Common myeloid progenitor, CD34-positive (primary cell): ENCODE measurements at regions not wholly inside any gene's neighbourhood (a gene's known extent, or its start where the extent isn't known, plus 50 kb on each side); places are given as distances from the start of the nearest gene placed in this dataset.

Experiments
- CTCF ChIA-PET: fragments of 350-600 bp; sonication (Branson Sonifier 250); formaldehyde crosslinking; loops from one replicate; lab custom pipeline; 2021; ENCODE audit warnings: antibody characterized with exemption; lab: Charles Lee
- POLR2A ChIA-PET: fragments of 350-600 bp; sonication (Branson Sonifier 250); formaldehyde crosslinking; loops from one replicate; lab custom pipeline; 2021; ENCODE audit warnings: antibody characterized with exemption; lab: Charles Lee
- DNase-seq, 3 donors: peaks; one replicate each; pipeline versions ENCODE4 v3.0.0 to v3.0.0-alpha.2; 2013
- H3K27ac ChIP-seq, 2 experiments: 1 replicate in 1 of 2; 2 replicates in 1 of 2; pipeline ENCODE4 v1.7.0; 2013; ENCODE audit warnings: inconsistent platforms in 2 of 2, low read length in 2 of 2, mild to moderate bottlenecking in 2 of 2, low read depth in 1 of 2, moderate library complexity in 1 of 2; ENCODE audit not compliant: severe bottlenecking in 2 of 2, insufficient read depth in 1 of 2, poor library complexity in 1 of 2
- H3K27me3 ChIP-seq, 5 experiments: replicated peaks in 2 of 5; 1 replicate in 3 of 5; 2 replicates in 2 of 5; pipeline versions ENCODE4 v1.6.1 to v1.7.0; 2013; ENCODE audit warnings: low read length in 4 of 5, mild to moderate bottlenecking in 2 of 5, moderate library complexity in 2 of 5, inconsistent platforms in 1 of 5; ENCODE audit not compliant: insufficient read depth in 5 of 5, control insufficient read depth in 4 of 5
- H3K36me3 ChIP-seq, 4 experiments: 1 replicate in 2 of 4; 2 replicates in 2 of 4; pipeline versions ENCODE4 v1.6.1 to v1.7.0; 2013; ENCODE audit warnings: low read length in 3 of 4, control low read depth in 1 of 4, mild to moderate bottlenecking in 1 of 4; ENCODE audit not compliant: control insufficient read depth in 4 of 4, insufficient read depth in 4 of 4
- H3K4me1 ChIP-seq, 4 experiments: 1 replicate in 3 of 4; 2 replicates in 1 of 4; pipeline versions ENCODE4 v1.6.1 to v1.7.1; 2013; ENCODE audit warnings: low read length in 3 of 4, mild to moderate bottlenecking in 3 of 4, control low read depth in 1 of 4, inconsistent platforms in 1 of 4, moderate library complexity in 1 of 4; ENCODE audit not compliant: control insufficient read depth in 4 of 4, insufficient read depth in 4 of 4; ENCODE audit errors: control extremely low read depth in 1 of 4
- H3K4me3 ChIP-seq, 7 experiments: 1 replicate in 4 of 7; 2 replicates in 3 of 7; pipeline versions ENCODE4 v1.5.1 to v1.7.0; 2013; ENCODE audit warnings: mild to moderate bottlenecking in 7 of 7, low read length in 6 of 7, moderate library complexity in 6 of 7, inconsistent platforms in 2 of 7, low read depth in 2 of 7, control low read depth in 1 of 7; ENCODE audit not compliant: insufficient read depth in 4 of 7, control insufficient read depth in 1 of 7; ENCODE audit errors: extremely low read depth in 1 of 7
- H3K9me3 ChIP-seq, 5 experiments: 1 replicate in 4 of 5; 2 replicates in 1 of 5; pipeline versions ENCODE4 v1.6.1 to v1.7.1; 2013; ENCODE audit warnings: low read length in 4 of 5, mild to moderate bottlenecking in 2 of 5, inconsistent platforms in 1 of 5, low read depth in 1 of 5, moderate library complexity in 1 of 5; ENCODE audit not compliant: control insufficient read depth in 4 of 5, insufficient read depth in 2 of 5; ENCODE audit errors: control extremely low read depth in 1 of 5
- WGBS: methylation state at CpG from one replicate; pipeline ENCODE4 v1.1.5; 2013; ENCODE audit not compliant: insufficient coverage; 5-methylcytosine and 5-hydroxymethylcytosine counted together

DNA sequence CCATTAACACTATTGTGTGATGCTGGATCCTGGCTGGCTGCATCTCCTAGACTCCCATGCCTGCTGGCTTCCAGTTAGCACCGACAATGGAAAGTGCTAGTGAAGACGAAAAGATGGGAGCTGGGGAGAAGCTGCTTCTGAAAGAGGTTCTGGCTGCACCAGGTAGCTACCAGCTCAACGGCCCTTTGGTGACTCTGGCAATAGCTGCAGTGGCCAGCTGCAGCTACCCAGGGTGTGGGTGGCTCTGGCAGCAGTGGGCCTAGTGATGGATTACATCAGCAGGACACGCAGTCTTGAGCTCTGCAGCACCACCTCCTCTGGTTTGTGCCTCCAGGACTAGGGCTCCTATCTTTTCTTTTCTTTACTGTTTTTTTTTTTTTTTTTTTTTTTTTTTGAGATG, 662.6 kb downstream of the MATN1 start:
- POLR2A ChIA-PET = no interaction called here

DNA sequence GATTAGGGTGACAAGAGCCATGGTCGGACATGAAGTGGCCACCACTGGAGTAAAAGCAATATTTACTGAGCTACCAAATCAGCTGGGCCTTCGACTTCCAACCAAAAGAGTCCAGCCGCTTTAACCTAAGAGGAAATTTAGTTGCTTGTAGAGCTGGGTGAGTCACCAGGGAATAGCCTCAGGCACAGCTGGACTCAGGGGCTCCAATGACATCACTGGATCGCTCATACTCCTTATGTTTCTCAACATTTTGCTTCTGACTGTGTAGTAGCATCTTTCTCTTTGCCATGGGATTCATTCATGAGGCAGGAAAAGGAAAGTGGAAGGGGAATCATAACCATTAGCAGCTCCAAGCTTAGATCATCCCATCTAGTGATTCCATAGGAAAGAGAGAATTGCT, 664.4 kb downstream of the MATN1 start:
- Histone ChIP-seq H3K36me3 (no peaks in the 10 kb centered on the region), H3K4me3 (no peak overlapping the region), H3K9me3 (no peaks in the 10 kb centered on the region), H3K4me1 (no peaks in the 10 kb centered on the region), H3K27ac (no peak overlapping the region), H3K27me3 (peaks cover 0 to 30% (median 9%) of the 10 kb centered on the region in 5 experiments)
- no peak for DNase-seq
- CTCF ChIA-PET = no interaction called here
- POLR2A ChIA-PET = no interaction called here
- 100% methylated on average over 3 of the region's 4 CpGs for WGBS

More for the DNA sequence above, 662.6 kb downstream of the MATN1 start:
- no peaks in the 10 kb centered on the region for H3K4me1 ChIP-seq
- no peak for DNase-seq
- peaks cover 0 to 17% (median 3%) of the 10 kb centered on the region in 5 experiments for H3K27me3 ChIP-seq
- H3K9me3 ChIP-seq = no peaks in the 10 kb centered on the region
- CTCF ChIA-PET = no interaction called here
- 100% methylated on average over 2 of the region's 4 CpGs for WGBS
- H3K4me3 ChIP-seq = no peak overlapping the region
- H3K27ac ChIP-seq = no peak overlapping the region
- H3K36me3 ChIP-seq = no peaks in the 10 kb centered on the region

DNA sequence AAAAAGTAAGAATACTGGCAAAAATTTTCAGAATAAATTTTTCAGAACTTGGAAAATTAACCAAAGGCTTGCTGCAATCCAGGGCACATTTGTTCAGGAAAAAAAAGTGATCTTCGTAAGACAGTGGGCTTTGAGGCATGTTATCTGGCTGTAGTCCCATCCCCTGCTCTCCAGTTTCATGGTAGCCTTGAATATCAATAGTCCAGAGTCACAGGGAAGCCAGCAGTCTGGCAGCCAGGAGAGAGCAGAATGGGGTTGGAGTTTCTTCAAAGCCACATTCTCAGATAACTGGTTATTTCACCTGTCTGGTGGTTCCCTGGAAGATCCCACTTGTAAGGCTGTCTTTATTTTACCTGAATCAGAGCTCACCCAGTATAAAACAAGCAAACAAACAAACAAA, 669.3 kb downstream of the MATN1 start:
- 88% methylated on average over 1 of the region's 1 CpG for WGBS

DNA sequence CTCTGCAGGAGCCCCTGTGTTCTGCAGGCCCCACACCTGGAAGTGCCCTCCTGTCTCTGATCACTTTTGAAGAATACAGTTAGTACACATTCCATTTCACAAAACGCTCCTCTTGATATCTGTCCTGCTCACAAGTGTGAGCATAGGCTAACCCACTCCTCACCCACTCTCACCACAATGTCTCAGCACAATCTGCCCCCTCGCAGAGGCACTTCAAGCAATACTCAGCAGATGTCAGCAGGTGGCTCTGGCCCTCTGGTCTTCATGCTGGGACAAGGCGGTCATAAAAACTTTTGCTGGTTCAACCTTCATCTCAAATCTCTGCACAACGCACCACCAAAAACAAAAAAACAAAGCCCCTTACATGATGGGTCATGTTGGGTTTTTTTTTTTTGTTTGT, 671.2 kb downstream of the MATN1 start:
- 80% methylated on average over 1 of the region's 4 CpGs for WGBS
- H3K27ac ChIP-seq = no peak overlapping the region
- POLR2A ChIA-PET = no interaction called here
- no peaks in the 10 kb centered on the region for H3K4me1 ChIP-seq
- no peaks in the 10 kb centered on the region for H3K36me3 ChIP-seq
- H3K4me3 ChIP-seq = no peak overlapping the region
- H3K27me3 ChIP-seq = peaks cover 0 to 41% (median 18%) of the 10 kb centered on the region in 5 experiments
- CTCF ChIA-PET = no interaction called here
- no peaks in the 10 kb centered on the region for H3K9me3 ChIP-seq
- DNase-seq = peak; percentile 1 to 18 (median 11)

More for the DNA sequence above, 669.3 kb downstream of the MATN1 start:
- Histone ChIP-seq H3K27ac (no peak overlapping the region), H3K27me3 (peaks cover 0 to 47% (median 18%) of the 10 kb centered on the region in 5 experiments), H3K9me3 (no peaks in the 10 kb centered on the region), H3K4me1 (no peaks in the 10 kb centered on the region), H3K36me3 (no peaks in the 10 kb centered on the region), H3K4me3 (no peak overlapping the region)
- ChIA-PET CTCF (no interaction called here), POLR2A (no interaction called here)
- DNase-seq = no peak

DNA sequence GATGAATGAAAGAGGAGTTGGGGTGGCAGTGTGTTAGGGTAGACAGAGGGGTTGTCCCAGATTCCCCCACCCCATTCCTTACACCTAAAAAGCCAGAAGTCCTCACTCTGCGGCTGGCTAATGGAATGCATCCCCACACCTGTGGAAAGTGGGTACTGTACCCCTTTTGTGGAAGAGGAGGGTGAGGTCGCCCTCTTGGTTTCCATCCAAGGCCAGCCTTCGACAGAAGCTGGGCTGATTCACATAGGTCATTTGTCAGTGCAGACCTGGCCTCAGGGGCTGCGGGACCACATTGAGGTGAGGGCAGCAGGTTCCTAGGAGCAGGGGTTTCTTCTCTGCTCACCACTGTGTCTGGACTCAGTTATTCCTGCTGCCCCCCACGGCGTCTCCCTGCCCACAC, 671.6 kb downstream of the MATN1 start:
- Histone ChIP-seq H3K36me3 (no peaks in the 10 kb centered on the region), H3K4me3 (no peak overlapping the region), H3K9me3 (no peaks in the 10 kb centered on the region), H3K27ac (no peak overlapping the region), H3K4me1 (no peaks in the 10 kb centered on the region), H3K27me3 (peaks cover 0 to 37% (median 18%) of the 10 kb centered on the region in 5 experiments)
- no peak for DNase-seq
- WGBS = 93% methylated on average over 6 of the region's 6 CpGs
- ChIA-PET POLR2A (no interaction called here), CTCF (no interaction called here)

DNA sequence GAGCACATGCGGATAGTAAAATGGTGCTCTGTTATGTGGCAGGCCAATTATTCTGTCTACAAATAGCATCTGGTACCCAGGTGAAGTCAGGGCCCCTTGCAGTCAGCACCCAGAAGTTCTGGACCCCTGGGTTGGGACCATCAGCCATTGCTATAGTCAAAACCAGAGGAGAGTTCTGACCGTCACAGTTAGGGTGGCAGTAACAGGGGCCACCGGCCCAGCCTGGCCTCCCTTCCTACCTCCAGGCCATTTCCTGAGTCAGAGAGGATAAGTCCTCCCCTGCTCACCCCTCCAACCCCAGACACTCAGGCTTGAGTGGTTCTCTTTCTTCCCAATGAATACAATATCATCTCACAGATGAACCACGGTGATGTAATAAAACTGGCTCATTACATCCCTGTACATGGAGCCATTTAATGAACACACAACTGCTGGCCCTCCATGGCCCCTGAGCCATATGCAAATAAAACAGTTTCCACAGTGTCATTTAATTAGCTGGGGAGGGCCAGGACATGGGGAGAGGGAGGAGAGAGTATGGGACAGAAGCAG, 673.6 kb downstream of the MATN1 start:
- ChIA-PET POLR2A (no interaction called here), CTCF (no interaction called here)
- Histone ChIP-seq H3K27me3 (peaks cover 0 to 29% (median 15%) of the 10 kb centered on the region in 5 experiments), H3K4me1 (no peaks in the 10 kb centered on the region), H3K27ac (no peak overlapping the region), H3K4me3 (no peak overlapping the region), H3K36me3 (no peaks in the 10 kb centered on the region), H3K9me3 (no peaks in the 10 kb centered on the region)
- WGBS = 94% methylated on average over 4 of the region's 4 CpGs
- no peak for DNase-seq

DNA sequence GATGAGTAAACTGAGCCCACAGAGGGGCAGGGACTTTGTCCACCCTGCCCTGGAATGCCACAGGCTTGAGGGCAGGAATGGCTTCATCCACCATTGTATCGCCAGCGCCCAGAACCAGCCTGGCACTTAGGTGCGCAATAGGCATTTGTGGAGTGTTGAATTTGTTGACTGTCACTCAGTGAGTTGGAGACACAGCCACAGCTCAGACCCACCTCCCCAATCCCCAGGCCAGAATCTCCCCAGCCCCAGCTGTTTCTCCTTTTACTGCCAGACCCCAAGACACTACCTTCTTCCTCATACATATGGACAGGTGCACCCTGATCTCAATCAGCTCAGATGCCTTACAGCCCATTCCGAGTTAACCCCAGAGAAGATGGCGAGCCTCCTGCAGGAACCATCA, 674.5 kb downstream of the MATN1 start:
- no peak for DNase-seq
- whole genome bisulfite sequencing = no CpG with 5 or more reads among the region's 5 CpGs
- Histone ChIP-seq H3K4me3 (no peak overlapping the region), H3K27ac (no peak overlapping the region), H3K27me3 (peaks cover 0 to 21% (median 10%) of the 10 kb centered on the region in 5 experiments), H3K9me3 (no peaks in the 10 kb centered on the region), H3K4me1 (no peaks in the 10 kb centered on the region), H3K36me3 (no peaks in the 10 kb centered on the region)
- ChIA-PET CTCF (no interaction called here), POLR2A (no interaction called here)
